GM12878 (cell line): ENCODE measurements at regions not wholly inside any gene's neighbourhood (a gene's known extent, or its start where the extent isn't known, plus 50 kb on each side); places are given as distances from the start of the nearest gene placed in this dataset.

Experiments used
- EZH2 ChIP-seq: IDR thresholded peaks from 2 replicates; pipeline ENCODE4 v1.6.1; 2012; ENCODE audit warnings: low read depth, mild to moderate bottlenecking, control low read depth, inconsistent platforms, low read length, borderline replicate concordance; ENCODE audit not compliant: control insufficient read depth
- FOXM1 ChIP-seq: IDR thresholded peaks from 2 replicates; pipeline ENCODE4 v1.6.1; 2012; ENCODE audit warnings: low read depth, mild to moderate bottlenecking, inconsistent platforms, low read length, moderate library complexity
- RAD21 ChIP-seq: IDR thresholded peaks from 2 replicates; pipeline ENCODE4 v1.6.1; 2011; ENCODE audit warnings: mild to moderate bottlenecking, low read depth, low read length, moderate library complexity; ENCODE audit not compliant: insufficient read depth
- TCF7 ChIP-seq: IDR thresholded peaks from 2 replicates; pipeline ENCODE4 v1.6.1; 2014; ENCODE audit warnings: antibody characterized with exemption, borderline replicate concordance
- TF ChIP-seq, protein P1 (sequence below): fragments of 450-650 bp; IDR thresholded peaks from 2 replicates; pipeline ENCODE4 v1.6.1; 2017; ENCODE audit warnings: mild to moderate bottlenecking
- TF ChIP-seq, protein P2 (sequence below), 3 experiments: IDR thresholded peaks in 2 of 3; conservative IDR thresholded peaks in 1 of 3; 2 replicates each; pipeline ENCODE4 v1.5.1; 2011; ENCODE audit warnings: low read depth in 3 of 3, low read length in 3 of 3, mild to moderate bottlenecking in 3 of 3, control low read depth in 2 of 3, moderate library complexity in 2 of 3, inconsistent platforms in 1 of 3, mixed read lengths in 1 of 3; ENCODE audit not compliant: control insufficient read depth in 2 of 3, insufficient read depth in 1 of 3; ENCODE audit errors: extremely low read depth in 1 of 3
- TF ChIP-seq, protein P3 (sequence below): fragments of 450-650 bp; IDR thresholded peaks from 2 replicates; pipeline ENCODE4 v1.6.1; 2017; ENCODE audit warnings: antibody characterized with exemption, mild to moderate bottlenecking, moderate library complexity
- TF ChIP-seq, protein P4 (sequence below): fragments of 450-650 bp; IDR thresholded peaks from 2 replicates; pipeline ENCODE4 v1.6.1; 2016; ENCODE audit warnings: mild to moderate bottlenecking, moderate library complexity, borderline replicate concordance

DNA sequence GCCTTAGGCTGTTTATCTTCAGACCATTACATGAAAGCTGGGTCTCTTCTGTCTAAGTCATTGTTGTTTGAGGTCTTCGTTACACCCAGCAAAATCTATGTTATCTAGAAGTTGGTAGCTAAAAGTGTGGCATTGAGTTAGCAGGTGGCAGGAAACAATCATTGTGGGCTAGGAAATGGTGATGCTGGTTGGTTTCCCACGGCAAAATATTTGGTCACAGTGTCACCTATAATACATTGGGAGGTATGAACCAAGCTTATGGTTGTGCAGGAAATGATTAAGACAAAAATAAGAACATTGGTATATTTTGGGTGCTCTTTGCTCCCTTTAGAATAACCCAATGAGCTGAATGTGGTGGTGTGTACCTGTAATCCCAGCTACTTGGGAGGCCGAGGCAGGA lies 169.7 kb downstream of the TRIM33 start:
- TF ChIP-seq, protein P1, sequence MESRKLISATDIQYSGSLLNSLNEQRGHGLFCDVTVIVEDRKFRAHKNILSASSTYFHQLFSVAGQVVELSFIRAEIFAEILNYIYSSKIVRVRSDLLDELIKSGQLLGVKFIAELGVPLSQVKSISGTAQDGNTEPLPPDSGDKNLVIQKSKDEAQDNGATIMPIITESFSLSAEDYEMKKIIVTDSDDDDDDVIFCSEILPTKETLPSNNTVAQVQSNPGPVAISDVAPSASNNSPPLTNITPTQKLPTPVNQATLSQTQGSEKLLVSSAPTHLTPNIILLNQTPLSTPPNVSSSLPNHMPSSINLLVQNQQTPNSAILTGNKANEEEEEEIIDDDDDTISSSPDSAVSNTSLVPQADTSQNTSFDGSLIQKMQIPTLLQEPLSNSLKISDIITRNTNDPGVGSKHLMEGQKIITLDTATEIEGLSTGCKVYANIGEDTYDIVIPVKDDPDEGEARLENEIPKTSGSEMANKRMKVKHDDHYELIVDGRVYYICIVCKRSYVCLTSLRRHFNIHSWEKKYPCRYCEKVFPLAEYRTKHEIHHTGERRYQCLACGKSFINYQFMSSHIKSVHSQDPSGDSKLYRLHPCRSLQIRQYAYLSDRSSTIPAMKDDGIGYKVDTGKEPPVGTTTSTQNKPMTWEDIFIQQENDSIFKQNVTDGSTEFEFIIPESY: no peak
- TF ChIP-seq, protein P2, sequence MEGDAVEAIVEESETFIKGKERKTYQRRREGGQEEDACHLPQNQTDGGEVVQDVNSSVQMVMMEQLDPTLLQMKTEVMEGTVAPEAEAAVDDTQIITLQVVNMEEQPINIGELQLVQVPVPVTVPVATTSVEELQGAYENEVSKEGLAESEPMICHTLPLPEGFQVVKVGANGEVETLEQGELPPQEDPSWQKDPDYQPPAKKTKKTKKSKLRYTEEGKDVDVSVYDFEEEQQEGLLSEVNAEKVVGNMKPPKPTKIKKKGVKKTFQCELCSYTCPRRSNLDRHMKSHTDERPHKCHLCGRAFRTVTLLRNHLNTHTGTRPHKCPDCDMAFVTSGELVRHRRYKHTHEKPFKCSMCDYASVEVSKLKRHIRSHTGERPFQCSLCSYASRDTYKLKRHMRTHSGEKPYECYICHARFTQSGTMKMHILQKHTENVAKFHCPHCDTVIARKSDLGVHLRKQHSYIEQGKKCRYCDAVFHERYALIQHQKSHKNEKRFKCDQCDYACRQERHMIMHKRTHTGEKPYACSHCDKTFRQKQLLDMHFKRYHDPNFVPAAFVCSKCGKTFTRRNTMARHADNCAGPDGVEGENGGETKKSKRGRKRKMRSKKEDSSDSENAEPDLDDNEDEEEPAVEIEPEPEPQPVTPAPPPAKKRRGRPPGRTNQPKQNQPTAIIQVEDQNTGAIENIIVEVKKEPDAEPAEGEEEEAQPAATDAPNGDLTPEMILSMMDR (IDR thresholded peaks at IDR 0.05 in 2 of 3, conservative IDR thresholded peaks at IDR 0.05 in 1 of 3; ENCODE audit: control insufficient read depth in 2 of 3, extremely low read depth in 1 of 3, insufficient read depth in 1 of 3, low read depth in 3 of 3, low read length in 3 of 3): no peak
- TF ChIP-seq FOXM1: no peak
- no peak for TF ChIP-seq EZH2
- TF ChIP-seq, protein P3, sequence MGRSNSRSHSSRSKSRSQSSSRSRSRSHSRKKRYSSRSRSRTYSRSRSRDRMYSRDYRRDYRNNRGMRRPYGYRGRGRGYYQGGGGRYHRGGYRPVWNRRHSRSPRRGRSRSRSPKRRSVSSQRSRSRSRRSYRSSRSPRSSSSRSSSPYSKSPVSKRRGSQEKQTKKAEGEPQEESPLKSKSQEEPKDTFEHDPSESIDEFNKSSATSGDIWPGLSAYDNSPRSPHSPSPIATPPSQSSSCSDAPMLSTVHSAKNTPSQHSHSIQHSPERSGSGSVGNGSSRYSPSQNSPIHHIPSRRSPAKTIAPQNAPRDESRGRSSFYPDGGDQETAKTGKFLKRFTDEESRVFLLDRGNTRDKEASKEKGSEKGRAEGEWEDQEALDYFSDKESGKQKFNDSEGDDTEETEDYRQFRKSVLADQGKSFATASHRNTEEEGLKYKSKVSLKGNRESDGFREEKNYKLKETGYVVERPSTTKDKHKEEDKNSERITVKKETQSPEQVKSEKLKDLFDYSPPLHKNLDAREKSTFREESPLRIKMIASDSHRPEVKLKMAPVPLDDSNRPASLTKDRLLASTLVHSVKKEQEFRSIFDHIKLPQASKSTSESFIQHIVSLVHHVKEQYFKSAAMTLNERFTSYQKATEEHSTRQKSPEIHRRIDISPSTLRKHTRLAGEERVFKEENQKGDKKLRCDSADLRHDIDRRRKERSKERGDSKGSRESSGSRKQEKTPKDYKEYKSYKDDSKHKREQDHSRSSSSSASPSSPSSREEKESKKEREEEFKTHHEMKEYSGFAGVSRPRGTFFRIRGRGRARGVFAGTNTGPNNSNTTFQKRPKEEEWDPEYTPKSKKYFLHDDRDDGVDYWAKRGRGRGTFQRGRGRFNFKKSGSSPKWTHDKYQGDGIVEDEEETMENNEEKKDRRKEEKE: no peak
- TF ChIP-seq, protein P4, sequence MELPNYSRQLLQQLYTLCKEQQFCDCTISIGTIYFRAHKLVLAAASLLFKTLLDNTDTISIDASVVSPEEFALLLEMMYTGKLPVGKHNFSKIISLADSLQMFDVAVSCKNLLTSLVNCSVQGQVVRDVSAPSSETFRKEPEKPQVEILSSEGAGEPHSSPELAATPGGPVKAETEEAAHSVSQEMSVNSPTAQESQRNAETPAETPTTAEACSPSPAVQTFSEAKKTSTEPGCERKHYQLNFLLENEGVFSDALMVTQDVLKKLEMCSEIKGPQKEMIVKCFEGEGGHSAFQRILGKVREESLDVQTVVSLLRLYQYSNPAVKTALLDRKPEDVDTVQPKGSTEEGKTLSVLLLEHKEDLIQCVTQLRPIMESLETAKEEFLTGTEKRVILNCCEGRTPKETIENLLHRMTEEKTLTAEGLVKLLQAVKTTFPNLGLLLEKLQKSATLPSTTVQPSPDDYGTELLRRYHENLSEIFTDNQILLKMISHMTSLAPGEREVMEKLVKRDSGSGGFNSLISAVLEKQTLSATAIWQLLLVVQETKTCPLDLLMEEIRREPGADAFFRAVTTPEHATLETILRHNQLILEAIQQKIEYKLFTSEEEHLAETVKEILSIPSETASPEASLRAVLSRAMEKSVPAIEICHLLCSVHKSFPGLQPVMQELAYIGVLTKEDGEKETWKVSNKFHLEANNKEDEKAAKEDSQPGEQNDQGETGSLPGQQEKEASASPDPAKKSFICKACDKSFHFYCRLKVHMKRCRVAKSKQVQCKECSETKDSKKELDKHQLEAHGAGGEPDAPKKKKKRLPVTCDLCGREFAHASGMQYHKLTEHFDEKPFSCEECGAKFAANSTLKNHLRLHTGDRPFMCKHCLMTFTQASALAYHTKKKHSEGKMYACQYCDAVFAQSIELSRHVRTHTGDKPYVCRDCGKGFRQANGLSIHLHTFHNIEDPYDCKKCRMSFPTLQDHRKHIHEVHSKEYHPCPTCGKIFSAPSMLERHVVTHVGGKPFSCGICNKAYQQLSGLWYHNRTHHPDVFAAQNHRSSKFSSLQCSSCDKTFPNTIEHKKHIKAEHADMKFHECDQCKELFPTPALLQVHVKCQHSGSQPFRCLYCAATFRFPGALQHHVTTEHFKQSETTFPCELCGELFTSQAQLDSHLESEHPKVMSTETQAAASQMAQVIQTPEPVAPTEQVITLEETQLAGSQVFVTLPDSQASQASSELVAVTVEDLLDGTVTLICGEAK: no peak
- no peak for TF ChIP-seq TCF7
- TF ChIP-seq RAD21: no peak
